Retina (tissue), 1 donor: ENCODE measurements at regions not wholly inside any gene's neighbourhood (a gene's known extent, or its start where the extent isn't known, plus 50 kb on each side); places are given as distances from the start of the nearest gene placed in this dataset.
"Not testable (repeated sequence)": the region's sequence is repeated elsewhere in the genome, so short reads cannot be mapped to it uniquely, and the experiment has no call there.

ENCODE experiments used
- DNase-seq: peaks from one replicate; pipeline ENCODE4 v3.0.0-alpha.2; 2016

DNA sequence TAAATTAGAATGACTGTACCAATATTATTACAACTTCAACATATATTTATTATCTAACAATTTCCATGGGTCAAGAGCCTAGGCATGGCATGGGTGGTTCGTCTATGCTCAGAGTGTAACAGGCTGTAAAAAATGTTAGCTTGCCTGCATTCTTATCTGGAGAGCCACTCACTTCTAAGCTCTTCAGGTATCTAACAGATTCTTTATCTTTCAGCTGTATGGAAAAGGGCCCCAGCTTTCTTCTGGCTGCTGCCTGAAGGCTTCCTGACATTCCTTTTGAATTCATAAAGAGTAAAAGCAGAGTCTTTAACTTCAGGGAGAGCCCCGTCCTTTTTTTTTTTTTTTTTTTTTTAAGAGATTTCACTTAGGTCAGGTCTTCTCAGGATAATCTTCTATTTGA lies 648.8 kb downstream of the NXPH1 start:
- no peak for DNase-seq

DNA sequence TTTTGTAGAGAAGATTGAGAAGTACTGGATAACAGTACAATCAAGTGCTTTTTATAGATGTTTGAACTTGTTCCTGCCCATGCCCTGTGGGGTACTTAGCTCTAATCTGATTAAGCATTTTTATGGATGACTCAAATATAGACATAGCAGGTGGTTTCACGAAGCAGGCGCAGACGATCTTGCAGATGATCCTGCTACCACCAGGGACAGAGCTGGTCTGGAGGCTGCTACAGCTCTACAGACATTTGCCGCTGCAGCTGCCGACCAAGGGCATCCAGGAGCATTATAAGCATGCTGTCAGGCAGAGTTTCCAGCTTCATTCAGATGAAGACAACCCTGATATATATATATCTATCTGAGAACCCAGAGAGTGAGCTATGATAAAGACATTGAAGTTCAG lies 650.4 kb downstream of the NXPH1 start:
- DNase-seq = no peak

DNA sequence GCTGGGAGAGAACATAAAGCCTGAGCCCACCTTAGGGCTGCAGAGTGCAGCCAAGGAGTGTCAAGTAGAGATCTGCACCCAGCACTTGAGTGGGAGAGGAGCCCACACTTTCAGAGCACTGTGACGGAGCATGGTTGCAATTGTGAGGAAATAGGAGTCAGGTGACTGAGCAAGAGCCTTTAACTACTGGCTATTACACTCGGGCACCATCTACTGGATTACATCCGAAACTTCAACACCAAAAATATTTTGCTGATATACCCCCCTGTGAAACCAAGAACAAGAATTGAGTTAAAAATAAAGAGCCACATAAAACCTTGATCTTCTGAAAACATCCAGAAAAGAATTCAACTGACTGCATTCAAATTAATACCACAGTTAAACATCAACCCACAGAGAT lies 657.9 kb downstream of the NXPH1 start:
- no peak for DNase-seq

DNA sequence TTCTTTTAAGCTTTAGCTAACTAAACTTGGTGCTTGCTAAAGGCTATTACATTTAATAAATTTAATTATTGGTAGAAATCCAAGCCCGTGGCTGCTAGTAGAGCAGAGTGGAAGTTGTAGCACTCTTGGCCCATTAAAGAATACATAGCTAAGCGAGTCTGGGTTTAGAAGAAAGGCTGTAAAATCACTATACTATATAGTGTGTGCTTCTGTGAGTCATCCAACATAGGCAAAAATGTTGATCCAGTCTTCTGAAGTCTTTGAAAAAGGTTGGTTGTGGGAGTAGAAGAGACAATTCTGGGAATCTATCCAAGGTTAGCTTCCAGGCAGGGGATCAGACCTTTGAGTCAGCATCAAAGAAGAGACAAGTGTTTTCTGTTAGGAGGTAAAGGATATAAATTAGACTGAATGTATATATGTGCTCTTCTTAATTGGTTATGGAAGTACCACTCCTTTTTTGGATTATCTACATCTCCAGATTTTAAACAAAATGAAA lies 664.2 kb downstream of the NXPH1 start:
- no peak for DNase-seq

DNA sequence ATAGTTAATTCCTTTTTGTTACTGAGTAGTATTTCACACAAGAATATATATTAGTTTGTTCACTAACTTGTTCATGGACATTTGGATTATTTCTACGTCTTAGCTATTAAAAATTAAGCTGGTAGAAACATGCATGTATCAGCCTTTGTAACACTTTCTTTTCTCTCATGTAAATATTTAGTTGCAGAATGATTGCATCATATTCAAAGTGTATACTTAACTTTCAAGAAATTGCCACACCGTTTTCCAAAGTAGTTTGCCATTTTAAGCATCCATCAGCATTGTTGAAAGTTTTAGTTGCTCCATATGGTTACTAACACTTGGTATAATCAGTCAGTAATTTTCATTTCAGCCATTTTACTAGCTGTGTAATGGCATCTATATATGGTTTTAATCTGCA lies 666.9 kb downstream of the NXPH1 start:
- no peak for DNase-seq

DNA sequence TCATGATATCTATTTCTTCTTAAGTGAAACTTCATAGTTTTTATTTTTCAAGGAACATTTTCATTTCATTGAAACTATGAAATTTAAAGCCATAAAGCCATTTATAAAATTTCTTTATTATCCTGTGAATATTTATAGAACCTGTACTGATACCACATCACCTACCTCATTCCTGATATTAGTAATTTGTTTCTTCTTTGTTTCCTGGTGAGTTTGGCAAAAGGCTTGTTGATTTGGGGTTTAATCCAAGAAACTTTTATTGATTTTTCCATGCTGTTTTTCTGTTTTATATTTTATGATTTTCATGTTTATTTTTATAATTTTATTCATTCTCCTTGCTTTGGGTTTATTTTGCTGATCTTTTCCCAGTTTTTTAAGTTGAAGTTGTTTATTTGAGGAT lies 669.4 kb downstream of the NXPH1 start:
- no peak for DNase-seq

DNA sequence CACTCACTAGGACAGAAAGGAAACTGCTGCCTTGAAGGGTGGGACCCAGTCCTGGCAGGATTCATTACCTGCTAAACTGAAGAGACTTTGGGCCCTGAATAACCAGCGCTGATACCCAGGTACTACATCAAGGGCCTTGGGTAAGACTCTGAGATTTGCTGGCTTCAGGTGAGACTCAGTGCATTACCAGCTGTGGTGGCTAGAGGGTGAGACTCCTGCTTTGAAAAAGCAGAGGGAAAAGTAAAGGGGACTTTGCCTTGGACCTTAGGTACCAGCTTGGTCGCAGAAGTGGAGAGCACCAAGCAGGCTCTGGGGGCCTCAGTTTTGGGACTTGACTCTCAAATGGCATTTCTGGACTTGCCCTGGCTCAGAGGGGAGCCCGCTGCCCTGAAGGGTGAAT lies 673.3 kb downstream of the NXPH1 start:
- DNase-seq = no peak

DNA sequence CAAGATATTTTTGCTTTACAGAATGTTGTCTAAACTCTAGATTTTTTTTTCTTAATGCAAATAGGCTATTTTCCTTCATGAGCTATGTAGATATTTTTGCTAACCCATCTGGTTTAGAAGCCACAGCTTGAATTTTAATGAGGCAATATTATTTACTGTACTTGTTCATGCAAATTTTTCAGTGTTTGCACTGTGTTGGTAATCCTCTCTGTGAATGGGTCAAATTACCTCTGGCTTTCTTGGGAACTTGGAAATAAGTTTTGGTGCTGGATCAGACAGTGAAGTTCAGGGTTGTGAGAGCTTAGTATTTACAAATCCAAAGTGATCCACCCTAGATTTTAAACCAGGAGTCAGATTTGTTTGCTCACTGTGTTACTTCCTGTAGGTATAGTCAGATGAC lies 686.9 kb downstream of the NXPH1 start:
- DNase-seq = no peak

DNA sequence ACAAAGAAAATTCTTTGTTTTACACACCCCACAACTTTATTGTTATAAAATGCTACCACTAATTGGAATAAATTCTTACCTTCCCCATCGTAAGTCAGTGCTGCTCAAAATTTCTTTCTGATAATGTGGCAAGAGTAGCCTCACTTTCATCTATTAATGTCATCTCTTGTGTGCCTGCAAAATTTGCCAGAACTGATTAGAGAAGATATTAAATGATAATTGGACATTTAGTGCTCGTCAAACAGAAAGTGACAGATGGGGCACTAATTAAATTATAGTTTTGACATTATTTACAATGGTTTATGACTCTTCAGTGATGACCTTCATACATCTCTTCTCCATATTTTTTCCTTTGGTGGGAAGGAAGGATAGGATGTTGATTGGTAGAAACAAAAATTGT lies 690.9 kb downstream of the NXPH1 start:
- peak; percentile 2 for DNase-seq

DNA sequence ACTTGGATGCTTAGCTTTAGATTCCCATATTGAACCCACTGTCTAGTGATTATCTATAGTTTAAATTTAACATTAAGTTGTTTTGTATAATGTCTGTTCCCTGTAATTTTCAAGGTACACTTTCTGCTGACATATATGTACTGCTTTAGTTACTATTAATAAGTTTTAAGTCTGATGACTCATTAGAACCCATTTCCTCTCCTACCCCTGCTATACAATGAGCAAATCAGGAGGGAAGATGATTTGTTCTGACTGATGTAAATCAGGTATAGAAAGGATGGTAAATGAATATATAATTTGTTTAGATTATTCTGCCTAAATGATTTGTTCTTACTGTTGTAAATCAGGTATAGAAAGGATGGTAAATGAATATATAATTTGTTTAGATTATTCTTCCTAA lies 691.8 kb downstream of the NXPH1 start:
- no peak for DNase-seq

DNA sequence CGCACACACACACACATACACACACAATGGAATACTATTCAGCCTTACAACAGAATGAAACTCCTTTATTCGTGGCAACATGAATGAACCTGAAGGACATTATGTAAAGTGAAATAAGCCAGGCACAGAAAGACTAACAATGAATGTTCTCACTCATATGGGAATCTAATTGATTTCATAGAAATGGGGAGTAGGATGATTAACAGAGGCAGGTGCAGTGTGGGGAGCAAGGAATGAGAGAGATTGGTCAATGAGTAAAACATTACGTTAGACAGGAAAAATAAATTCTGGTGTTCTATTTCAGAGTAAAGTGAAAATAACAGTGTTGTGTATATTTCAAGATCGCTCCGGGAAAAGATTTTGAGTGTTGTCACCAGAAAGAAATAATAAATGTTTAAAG lies 694.5 kb downstream of the NXPH1 start:
- no peak for DNase-seq

DNA sequence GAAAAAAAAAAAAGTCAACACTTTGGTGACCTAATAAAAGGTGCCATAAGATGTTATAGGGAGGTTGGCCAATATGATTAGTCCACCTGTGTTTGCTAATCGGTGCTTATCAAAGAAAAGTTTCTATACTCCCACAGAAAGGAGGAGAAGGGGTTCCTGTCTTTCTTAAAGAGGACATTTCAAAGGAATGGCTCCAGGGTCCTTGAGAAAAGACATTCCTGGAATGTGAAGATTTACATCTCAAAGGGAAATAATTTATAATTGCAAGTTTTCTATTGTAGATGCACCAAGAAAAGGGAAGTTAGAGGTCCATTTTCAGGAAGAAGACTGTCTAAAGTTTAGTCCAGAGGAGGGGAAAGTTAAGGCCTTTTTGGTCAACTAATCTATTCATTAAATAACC lies 715.3 kb downstream of the NXPH1 start:
- no peak for DNase-seq

DNA sequence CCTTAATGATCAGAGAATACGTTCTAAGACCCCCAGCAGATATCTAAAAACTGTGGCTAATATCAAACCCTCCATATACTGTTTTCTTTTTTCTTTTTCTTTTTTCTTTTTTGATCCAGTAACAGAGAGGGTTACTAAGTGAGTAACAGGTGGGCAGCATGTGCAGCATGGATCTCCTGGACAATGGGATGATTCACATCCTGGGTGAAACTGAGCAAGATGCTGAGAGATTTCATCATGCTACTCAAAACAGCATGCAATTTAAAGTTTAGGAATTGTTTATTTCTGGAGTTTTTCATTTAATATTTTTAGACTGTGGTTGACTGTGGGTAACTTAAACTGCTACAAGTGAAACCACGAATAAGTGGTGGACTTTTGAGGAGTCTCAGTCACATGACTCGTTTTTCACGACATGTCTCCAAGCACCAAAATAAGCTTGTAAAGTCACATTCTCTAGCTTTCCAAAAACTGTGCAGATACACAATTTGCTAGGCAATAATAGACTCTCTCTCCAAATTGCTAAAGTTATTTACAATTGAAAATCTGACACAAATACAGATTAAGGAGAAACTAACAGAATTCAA lies 716.2 kb downstream of the NXPH1 start:
- no peak for DNase-seq

DNA sequence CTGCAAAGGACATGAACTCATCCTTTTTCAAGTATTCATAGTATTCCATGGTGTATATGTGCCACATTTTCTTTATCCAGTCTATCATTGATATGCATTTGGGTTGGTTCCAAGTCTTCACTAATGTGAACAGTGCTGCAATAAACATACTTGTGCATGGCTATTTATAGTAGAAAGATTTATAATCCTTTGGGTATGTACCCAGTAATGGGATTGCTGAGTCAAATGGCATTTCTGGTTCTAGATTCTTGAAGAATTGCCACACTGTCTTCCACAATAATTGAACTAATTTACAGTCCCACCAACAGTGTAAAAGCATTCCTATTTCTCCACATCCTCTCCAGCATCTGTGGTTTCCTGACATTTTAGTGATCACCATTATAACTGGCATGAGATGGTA lies 730.3 kb downstream of the NXPH1 start:
- not testable (repeated sequence) for DNase-seq

DNA sequence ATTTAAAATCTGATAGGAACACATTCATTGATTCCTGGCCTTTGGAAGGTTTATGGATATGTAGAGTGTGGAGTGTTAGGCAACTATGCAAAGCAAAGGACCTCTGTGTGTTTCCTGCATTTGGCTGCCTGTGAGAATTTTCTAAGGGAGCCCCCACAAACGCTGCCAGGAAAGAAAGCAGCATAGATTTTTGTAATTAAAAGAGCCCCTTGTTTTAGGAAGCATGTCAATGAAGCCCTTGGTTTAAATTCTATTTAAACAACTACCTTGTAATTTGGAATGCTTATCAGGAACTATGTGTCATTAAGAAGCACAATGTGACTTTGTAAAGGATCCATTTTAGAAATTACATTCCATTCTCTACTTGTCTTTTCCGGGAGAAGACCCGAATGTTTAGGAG lies 742.5 kb downstream of the NXPH1 start:
- DNase-seq = no peak

DNA sequence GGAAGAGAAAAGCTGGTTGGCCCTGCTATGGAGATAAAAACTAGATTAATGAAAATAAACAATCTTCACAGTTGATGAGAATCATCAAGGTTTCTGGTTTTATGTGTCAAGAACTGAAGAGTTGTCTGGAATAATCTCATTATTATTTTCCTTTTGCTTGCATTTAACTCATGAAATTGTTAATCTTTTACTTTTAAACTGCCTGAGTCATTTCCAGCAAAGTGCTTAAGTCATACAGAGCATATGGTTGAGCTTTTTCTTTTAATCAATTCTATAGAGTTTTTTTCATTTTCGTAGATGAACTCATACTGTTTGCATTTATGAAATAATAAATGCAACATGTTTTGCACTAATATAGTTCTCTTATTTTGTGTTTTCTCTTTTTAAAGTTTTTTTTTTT lies 747.9 kb downstream of the NXPH1 start:
- no peak for DNase-seq

DNA sequence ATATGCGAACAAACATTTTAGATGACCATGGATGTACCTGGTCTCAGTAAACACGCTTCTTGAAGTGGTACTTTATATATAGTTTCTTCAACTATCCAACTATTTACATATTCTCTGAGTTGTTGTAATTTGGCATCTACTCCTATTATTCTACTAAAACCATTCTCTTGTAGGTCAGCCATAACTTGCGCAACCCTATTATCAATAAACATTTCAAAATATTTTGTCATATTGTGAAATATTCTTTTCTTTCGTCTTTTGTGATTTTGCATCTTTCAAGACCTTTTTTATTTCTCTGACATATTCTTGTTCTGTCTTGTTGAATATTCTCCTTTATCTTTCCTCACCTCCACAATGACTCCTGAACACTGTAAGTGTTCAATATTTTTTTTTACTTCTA lies 753.3 kb downstream of the NXPH1 start:
- no peak for DNase-seq

DNA sequence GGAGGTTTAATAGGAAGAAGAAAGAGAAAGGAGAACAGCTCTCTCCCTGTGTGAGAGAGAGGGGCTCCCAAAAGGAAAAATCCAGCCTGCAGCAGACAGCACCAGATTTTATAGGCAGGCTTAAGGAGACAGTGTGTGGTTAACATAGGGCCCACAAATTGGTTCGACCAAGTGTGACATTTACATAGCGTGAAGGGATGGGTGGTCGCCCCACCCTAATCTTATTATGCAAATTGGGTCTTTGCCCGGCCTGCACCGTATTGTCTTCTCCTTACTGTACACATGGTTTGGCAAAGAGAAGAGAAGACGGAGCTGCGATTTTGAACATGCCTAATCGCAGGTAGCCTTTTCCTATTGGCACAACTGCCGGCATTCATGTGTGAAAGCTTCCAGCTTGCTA lies 756.3 kb downstream of the NXPH1 start:
- DNase-seq = peak; percentile 32

DNA sequence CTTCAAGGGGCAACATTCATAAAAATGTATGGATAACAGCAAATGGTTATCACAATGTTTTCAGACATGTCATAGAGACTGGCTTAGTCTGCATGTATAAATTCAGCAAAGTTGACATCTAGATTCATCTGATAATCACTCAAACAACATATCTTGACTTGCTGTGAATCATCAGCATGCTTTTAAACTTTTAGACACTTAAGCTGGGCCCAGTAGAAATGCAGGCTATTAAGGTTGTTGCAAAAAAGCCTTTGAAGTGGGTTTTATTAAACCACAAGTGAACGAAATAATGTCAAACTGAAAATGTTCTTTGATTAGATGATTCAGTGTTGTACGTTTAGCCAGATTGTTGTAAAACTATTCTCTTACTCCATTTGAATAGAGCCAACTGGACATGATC lies 759.6 kb downstream of the NXPH1 start:
- DNase-seq = no peak

DNA sequence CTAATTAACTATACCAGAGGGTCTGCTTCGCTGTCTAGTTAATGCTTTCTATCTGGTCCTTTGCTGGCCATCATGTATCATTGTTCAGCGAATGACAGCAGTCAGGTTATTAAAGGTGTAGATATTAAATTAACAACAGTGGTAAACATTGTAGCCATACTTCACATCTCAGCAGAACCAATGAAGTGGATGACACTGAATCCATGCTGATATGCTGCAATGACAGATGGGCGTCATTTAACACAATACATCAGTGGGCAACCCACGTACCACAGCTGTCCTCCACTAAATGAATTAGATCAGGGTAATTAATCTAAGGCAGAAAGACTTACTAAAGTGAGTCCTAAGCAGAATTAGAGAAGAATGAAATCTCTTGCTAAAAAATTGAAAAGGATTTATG lies 767.2 kb downstream of the NXPH1 start:
- DNase-seq = peak; percentile 13

DNA sequence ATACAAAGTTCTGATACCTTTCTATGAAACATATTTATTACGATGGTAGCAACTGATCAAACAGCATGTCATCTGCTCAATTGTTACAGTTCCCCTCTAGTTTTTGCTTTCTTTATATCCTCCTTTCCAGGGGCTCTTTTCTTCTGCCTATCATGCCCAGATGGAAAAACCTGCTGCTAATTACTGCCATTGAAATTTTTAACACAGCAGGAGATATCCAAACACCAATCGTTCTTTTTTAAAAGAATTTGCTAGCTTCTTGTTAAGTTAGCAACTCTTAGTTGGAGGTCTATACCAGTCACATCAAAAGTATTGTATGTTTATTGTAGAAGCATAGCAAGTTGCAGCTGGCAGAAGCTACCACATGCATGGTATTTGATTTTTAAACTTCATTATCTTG lies 768.5 kb downstream of the NXPH1 start:
- peak; percentile 6 for DNase-seq

DNA sequence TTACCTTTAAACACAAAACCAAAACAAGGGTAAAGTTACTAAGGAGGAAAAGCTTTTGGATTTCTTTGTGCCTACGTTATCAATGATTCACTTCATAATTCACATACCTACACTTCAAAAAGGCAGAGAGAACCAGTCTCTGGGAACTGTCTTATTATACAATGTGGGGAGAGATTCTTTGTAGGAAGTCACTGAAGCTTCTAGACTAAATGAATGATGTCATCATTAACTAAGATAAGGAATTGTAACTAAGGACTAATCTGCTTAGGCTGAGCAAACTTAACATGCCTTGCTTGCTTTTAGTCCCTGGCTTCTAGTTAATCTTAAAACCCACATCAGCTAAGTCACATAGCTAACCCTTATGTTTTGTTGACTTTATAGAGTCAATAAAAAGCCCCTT lies 771.2 kb downstream of the NXPH1 start:
- no peak for DNase-seq

DNA sequence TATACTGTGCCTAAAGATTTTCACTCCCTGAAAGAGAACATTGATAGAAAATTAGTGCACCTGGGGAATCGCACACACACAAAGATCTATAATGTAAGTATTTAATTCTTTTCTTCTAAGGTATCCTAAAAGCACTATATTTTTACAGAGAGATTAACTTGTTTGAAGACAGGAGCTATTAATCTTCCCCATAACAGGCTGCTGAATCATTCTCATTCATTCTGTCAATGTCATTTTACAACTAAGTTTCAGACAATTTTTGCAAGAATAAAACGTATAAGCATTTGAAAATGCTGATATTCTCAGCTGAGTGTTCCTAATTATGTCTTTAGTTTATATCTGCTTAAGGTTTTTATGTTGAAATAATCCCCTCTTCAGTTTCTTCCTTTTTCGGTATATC lies 776.7 kb downstream of the NXPH1 start:
- DNase-seq = no peak

DNA sequence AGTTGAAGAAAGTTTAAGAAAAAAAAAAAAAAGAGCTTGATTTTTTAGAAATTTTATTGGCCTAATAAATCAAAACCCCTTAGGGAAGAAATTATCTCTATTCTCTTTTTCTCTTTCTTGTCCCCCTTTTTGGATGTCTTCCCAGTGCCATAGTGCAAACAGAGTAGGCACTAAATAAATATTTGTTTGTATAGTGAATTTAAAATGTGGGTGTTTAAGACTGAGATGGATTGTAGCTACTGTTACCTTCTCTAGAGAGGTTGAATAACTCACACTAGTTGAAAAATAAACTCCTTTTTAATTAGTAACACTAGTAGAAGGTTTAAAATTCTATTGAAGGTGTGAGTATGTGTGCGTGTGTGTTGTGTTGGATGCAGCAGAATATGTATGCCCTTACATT lies 783.8 kb downstream of the NXPH1 start:
- no peak for DNase-seq

DNA sequence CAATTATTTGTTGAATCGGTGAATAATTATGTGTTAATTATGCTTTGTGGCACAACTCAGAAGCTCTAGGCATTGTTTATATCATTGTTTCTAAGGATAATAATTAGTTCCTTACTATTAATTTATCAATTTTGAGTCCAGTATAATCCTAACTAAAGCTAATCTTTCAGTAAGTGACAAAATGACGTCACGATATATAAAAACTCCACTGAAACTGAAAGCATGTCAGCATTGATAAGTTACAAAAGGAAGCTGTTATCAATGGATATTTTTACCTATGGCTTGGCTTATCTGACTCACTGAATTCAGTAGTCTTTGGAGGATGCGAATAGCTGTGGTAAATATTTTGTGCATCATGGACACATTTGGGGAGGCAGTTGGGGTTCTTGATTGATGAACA lies 793.1 kb downstream of the NXPH1 start:
- DNase-seq = no peak

DNA sequence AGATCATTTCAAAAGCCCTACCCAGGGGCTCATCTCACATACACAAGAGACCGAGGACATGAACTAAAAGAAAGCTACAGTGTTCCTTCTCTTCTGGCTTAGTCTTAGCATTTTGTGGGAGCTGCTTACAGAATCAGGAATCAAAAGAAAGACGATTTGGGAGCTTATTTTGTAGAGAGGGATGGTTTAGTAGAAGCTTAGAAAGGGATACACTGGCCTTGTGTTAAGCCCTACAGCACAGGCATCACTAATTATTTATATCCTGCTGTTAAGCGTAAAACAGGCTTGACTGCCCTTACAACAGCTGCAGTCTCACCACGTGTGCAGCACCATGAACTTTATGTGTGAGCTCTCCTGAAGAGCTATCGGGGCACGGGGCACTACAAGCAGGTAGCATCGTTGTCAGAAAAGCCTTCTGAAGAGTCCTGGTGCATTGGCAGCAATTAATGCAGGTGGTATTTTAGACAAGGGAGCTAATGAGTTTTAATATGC lies 798.3 kb downstream of the NXPH1 start:
- peak; percentile 72 for DNase-seq
